HG02943 (cell line): ENCODE measurements at regions not wholly inside any gene's neighbourhood (a gene's known extent, or its start where the extent isn't known, plus 50 kb on each side); places are given as distances from the start of the nearest gene placed in this dataset.
"Not testable (repeated sequence)": the region's sequence is repeated elsewhere in the genome, so short reads cannot be mapped to it uniquely, and the experiment has no call there.

Experiments
- ATAC-seq: cut with Tn5 transposase; IDR thresholded peaks from one replicate; pipeline ENCODE4 v1.9.1; 2021; ENCODE audit warnings: mild to moderate bottlenecking, low read depth, moderate library complexity; ENCODE audit not compliant: unreplicated experiment

DNA sequence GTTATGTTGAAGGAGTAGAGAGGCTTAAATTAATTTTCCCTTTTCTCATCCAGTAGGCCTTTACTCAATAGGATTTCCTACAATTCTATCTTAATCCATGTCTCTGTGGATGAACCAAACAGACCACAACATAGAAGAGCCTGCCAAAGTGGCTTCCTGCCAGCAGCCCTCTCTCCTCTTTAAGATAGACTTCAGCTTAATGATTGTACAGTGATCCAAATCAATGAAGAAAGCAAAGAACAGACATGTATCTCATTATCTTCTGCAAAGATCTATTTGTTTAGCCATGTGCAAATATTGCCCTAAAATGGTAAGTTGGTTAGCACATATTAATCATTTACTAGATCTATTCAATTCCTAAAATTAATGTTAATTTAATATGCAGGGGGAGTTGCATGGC lies 979.6 kb downstream of the LTN1 start:
- not testable (repeated sequence) for ATAC-seq

DNA sequence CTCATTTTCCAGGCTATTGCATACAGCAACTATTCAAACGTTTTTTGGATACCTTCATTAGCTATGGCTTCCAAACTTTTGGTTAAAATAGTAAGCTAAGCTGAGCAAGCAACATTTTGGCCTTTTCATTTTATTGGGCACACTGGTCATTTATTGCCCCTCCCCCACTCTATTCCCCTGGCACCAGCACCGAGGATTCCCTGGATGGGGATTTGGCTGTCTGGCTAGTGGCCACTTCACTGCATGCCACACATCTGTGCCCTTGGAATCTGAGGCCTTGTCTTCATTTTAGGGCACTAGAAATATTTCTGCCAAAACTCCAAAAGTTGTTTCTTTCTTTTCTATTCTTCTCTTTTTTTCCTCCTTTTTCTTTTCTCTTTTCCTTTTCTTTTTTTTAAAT lies 980.7 kb downstream of the LTN1 start:
- ATAC-seq, result not testable (repeated sequence)

DNA sequence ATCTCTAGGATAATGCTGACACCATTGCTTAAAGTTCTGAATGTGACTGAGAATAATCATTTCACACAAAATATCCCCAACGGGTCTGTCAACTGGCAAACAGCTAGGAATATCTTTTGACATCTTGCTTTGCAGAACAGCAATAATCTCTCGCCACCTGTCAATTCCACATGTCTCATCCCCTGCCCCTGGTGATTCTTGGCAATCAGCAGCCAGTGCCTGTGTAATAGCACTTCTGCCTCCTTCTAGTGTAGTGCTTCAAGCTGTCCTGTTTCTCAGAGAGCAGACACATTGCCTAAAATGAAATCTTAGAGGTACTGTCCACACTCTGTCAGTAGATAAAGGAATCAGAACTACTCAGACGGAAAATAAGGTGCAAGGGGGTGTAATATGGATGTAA lies 984.4 kb downstream of the LTN1 start:
- not testable (repeated sequence) for ATAC-seq

DNA sequence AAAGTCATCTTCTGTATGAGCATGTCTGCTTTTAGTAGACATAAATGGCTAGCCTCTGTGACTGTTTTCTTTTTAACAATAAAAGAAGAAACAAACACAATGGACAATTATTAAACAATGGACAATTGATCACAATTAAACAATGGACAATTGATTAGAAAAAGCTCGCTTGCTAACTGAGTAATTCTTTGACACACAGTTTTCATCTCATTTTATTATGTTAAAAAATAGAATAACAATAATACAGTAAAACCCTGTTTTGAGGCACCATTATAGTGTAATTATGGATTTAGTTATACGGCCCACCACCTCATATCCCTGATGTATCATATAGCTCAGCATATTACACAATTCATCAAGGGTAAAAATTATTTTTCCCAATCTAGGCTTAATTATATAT lies 989.0 kb downstream of the LTN1 start:
- not testable (repeated sequence) for ATAC-seq

DNA sequence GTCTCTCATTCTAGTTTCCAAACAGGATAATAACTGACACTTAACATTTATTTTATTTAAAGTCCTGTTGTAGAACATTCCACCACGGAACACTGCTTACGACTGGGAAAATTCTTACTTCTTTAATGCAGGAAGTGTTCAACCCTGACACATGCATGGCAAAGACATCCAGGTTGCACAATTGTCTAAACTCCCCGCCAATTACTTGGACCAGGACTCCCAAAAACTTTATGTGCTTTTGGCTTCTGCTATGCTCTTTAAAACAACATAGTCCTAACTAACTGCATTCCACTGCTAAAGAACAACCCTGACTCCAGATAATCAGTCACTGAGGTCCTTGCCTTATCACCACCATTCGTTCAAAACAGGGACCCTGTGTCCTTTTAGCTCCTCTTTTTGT lies 995.8 kb downstream of the LTN1 start:
- not testable (repeated sequence) for ATAC-seq

DNA sequence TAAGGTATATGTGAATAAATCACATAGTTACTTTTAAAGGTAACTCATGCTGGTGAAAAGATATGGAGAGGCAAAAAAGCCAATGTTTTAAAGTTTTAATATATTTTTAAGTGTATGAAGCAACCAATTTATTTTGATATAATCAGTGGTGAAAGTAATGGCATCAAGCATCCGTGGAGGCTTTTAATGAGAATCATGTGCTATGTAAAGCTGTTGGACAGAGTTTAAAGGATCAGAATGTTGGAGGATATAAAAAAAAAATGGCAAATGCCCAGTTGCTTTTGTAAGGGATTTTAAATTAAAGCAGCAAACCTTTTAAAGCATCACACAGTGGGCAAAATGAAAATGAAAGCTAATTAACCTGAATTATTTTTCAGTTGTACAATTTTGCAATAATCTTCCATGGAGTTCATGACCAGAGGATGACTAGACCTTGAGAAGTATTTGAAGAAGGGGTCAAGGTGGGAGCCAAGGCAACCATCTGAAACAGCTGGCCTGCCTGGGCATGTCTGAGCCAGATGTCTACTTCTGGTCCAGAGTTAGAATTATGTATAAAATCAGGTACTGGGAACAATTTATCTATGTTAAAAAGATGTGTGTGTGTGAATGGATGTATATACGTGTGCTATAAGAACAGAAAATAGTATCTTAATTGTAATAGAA lies 1007.9 kb downstream of the LTN1 start:
- not testable (repeated sequence) for ATAC-seq

DNA sequence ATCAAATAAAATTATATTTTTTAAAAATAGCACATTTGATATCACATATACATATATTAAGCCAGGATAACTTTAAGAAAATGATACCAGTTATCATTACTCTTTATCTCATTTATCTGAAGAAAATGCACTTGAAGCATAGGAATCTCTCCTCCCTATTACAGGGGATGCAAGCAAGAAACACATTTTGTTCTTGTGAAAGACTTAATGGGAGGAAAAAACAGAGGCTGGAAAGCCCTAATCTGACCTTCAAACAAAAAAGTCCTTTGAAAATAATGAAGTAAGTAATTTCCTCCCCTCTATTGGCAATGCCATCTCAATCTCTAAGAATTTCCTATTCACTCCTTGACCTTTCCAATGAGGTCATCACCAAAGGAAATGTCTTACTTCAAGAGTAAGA lies 1012.6 kb upstream of the ADAMTS5 start:
- ATAC-seq, result not testable (repeated sequence)

DNA sequence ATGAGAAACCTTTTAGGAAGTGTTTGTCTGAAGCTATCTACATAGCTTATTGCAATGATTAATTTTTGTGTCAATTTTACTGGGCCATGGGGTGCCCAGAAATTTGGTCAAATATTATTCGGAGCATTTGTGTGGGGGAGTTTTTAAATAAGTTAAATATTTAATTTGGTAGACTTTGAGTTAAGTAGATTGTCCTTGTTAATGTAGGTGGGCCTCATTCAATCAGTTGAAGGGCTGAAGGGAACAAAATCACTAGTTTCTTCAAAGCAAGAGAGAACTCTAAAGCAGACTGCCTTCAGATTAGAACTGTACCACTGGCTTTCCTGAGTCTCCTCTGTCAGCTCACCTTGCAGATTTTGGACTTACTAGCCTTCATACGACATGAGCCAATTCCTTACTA lies 1008.6 kb upstream of the ADAMTS5 start:
- ATAC-seq, result no peak

DNA sequence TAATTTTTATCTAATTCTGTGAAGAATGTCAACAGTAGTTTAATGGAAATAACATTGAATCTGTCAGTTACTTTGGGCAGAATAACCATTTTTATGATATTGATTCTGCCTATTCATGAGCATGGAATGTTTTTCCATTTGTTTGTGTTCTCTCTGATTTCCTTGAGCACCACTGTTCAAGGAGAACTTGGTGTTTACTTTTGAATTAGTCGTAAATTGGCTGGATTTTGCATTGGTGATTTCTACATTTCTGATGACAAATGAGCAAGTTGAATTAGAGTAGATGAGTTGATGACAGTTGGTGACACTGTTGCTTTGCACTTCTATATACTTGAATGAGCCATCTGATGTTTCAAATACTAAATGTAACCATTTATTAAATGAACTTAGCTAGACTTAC lies 1007.3 kb upstream of the ADAMTS5 start:
- ATAC-seq, result not testable (repeated sequence)

DNA sequence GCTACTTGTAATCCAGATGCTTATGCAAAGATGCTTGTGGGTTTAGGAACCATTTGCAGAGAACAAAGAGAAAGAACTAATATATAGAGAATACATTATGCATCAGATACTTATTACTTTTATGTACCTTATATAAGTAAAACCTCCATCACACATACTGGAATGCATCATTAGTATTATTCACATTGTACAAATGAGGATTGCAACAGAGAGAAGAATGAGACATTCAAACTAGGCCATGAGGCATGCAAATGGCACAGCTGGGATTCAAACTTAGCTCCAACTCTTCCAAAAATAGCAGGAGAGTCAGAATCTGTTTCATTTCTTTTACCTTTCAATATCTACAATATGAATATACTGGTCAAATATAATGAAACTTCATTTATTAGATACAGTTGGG lies 1001.4 kb upstream of the ADAMTS5 start:
- not testable (repeated sequence) for ATAC-seq

DNA sequence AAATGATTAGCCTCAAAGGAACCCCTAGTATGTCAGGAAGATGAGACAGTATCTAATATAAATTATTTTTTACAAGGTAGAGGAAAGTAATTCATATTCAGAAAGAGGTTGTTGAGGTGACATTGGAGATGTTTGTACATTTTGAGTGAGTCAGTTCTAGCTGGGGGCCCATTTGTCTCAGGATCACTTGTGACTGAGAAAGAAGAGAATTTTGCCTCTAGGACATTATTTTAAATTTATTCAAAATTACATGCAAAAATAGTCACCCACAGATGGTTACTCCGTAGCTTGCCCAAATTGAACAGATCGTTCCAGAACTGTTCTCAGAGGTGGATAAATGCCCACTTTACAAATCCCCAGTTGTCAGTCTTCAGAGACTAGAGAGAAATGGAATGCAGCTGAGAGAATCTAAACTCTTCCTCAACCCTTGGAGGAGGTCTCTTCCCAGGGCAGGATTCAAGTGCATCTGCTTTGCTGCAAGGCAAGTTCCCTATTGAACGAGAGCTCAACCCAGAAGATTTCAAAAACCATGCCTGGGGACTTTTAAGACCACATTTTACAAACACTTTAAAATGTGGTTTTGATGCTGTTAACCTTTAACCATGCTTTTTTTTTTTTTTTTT lies 987.8 kb upstream of the ADAMTS5 start:
- ATAC-seq, result no peak

DNA sequence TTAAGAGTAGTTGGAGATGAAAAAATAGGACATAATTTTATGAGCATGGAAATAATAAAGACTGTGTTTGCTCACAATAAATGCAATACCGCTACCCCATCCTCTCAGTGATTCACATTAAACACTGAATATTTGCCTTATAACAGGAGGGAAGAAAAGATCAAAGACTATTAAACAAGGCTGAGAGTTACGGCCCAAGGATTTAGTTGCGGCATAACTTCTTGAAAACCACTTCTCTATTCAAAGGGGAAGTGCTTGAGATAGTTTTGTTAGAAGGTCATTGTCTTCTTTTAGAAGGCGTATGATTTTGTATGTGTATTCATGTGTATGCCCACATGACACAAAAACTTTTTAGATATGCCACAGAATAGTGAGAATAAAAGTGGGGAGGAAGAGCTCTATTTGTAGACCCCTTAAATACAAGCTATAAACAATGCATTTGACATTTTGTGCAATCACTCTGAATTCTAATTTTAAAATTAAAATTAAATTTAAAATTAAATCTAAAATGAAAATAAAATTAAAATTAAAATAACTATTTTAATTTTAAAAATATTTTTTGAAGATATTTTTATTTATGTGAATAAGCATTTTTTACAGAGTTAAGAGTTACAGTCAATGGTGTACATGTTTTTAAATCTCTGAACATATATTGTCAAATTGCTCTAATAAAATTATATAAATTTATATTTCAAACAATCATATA lies 986.6 kb upstream of the ADAMTS5 start:
- ATAC-seq, result no peak

DNA sequence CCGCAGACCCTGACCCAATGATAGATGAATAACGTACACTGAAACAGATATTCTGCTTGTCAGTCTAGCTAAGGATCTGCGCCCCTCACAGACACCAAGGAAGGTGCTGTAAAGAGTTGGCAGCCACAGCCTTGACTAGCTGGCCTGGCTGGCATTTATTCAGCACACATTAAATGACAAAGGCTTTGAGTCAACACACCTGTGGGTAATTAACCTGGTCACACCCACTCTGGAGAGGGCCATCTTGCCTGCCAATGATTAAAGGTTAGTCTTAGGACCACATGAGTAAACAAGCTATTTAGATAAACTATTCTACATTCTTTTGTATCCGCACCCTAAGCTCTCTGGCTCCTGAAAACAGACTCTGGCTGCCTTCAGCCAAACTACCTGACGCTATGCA lies 982.2 kb upstream of the ADAMTS5 start:
- not testable (repeated sequence) for ATAC-seq

DNA sequence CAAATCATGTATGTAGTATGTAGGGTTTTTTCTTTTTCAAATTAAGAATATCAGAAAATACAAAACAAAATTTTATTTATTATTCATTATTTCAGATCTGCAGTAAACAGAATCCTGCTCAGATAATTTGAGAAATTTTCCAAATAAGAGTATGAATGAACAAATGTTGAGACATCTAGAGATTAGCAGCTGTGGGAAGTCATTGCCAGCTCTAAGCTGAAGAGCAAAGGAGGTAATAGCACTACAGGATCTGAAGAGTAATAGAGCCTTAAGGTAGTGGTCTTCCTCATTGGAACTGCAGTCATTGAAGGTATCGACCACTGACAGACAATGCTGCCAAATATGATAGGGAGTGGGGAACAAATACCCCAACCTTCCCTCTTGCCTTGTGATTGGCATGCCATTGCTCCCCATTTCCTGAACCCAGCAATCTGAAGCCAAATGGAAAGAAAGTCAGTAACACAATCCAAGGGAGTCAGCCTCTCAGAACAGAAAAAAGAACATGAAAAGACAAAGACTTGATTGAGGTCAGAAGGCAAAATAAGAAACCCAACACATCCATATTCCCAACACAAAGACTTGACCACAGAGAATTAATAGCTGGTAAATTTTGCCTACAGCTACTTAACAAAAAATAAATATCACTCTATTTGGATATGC lies 963.4 kb upstream of the ADAMTS5 start:
- not testable (repeated sequence) for ATAC-seq

DNA sequence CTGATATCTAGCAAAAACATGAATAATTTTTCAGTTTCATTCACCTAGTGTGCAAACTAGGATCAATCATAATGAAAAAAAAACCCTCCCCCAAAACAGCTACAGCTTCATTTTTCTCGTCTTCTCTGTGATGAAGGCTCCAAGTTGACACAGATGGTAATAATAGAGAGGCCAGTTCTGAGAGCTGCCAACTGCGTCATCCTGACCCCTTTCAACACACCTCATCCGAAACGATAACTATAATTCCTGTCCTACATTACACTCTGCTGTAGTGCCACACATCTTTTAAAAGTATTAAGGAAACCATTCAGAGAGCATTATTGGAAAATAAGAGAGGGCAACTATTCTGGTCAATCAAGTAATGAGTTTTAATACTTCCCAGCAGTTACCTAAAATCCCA lies 962.3 kb upstream of the ADAMTS5 start:
- ATAC-seq, result not testable (repeated sequence)

DNA sequence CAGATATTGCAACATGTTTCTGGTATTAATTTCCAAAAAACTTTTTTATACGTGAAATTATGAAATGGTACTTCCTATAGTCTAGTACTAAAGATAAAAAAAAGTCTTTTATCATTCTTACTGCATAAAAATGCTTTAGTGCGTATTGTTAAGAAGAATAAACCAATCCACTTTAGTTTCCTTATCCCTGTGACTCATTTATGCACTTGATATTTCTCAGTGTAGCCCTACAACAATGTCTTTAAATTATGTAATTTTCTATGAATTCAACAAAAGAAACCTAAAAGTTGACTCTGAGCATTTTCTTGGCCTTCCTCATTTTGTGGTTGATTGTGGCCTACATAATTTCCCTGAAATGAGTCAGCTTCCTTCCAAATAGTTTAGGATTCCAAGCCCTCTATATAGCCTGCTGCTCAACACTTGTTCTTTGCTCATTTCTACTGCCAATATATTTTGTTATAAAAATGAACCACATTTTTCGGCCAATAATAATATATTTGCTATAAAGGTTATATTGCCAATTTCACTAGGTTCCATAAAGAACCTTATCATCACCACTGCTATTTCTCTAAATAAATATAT lies 961.7 kb upstream of the ADAMTS5 start:
- ATAC-seq, result not testable (repeated sequence)

DNA sequence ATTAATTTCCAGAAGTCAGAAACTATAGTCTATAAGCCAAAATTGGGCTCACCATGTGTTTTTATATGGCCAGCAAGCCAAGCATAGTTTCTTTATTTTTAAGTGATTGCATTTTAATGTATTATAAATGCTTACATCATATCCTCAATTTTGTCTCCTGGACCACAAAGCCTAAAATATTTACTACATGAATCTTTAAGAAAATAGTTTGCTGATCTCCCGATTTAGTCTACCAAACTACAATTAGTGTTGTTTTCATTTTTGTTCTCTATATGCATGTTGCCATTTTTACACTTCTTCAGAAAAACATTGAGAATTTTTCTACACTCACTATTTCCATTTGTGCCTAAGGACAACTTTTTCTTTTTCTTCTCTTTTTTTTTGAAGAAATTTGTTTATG lies 954.5 kb upstream of the ADAMTS5 start:
- ATAC-seq, result not testable (repeated sequence)

DNA sequence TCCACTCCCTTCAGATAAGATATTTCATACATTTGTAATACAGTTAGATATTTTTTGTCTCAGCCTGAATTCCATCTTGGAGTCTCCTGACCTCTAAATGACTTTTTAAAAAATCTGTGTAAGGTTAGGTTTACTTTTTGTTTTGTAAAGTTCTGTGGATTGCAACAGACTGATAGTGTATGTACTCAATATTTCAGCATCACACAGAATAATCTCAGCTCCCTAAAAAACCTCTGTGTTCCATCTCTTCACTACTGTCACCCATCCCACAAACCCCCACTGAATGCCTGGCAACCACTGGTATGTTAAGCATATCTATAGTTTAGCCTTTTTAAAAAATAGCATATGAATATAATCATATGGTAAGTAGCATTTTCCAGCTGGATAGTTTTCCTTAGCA lies 951.1 kb upstream of the ADAMTS5 start:
- not testable (repeated sequence) for ATAC-seq

DNA sequence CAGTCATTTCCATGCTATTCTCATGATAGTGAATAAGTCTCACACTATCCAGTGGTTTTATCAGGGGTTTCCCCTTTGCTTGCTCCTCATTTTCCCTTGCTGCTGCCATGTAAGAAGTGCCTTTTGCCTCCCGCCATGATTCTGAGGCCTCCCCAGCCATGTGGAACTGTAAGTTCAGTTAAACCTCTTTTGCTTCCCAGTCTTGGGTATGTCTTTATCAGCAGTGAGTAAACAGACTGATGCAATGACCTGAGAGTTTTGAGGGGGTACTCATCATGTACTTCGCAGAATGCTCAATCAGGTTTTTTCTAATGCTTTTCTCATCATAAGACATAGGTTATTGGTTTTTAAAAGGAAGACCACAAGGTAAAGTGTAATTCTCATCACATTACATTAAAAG lies 949.4 kb upstream of the ADAMTS5 start:
- ATAC-seq, result not testable (repeated sequence)

DNA sequence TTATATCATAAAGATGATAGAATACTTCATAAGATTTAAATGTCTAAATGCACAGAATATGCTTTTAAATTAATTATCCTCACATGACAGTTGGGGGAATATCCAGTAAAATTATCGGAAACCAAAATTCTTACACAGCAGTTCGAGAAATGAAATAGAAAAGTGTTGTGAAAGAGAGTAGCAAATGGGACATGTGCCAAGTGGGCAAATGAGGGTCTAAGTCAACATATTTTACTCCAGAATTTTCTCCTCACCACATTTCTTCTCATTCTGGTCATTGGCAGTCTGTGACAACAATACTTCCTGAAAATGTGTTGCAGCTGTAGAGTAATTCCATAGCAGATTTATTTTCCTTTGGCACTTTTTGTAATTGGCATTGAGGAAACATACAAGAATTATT lies 945.2 kb upstream of the ADAMTS5 start:
- not testable (repeated sequence) for ATAC-seq

DNA sequence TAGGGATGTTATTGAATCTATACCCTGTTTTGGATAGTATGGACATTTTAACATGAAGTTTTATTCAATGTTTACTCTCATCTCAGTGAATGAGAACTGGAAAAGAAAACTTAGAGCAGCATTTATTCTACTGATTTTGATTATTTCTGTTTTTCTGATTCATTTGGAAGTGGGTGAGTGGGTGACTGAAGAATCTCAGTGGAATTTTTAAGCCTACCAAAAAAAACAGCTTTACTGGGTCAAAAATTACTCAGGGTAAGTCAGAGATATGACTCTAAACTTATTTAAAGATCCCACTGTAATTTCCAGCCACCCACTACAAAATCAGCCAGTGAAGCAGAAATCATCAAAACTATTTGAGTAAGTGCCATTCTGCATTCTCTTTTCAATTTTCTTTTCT lies 942.6 kb upstream of the ADAMTS5 start:
- ATAC-seq, result not testable (repeated sequence)
